Right lobe of liver (tissue), 6 donors: ENCODE measurements at regions not wholly inside any gene's neighbourhood (a gene's known extent, or its start where the extent isn't known, plus 50 kb on each side); places are given as distances from the start of the nearest gene placed in this dataset.

Source experiments
- ATAC-seq, 4 donors: fragments of 200-7000 bp; cut with Tn5 transposase; one replicate each; pipeline ENCODE4 v1.9.1; 2020; ENCODE audit warnings: mild to moderate bottlenecking in 4 of 4, moderate library complexity in 4 of 4
- DNase-seq, 3 donors: peaks; one replicate each; pipeline ENCODE4 v3.0.0-alpha.2; 2020
- H3K27ac ChIP-seq, 3 donors: fragments of 200-600 bp; one replicate each; pipeline ENCODE4 v1.8.0; 2022
- H3K27me3 ChIP-seq, 2 donors: fragments of 200-600 bp; one replicate each; pipeline ENCODE4 v1.8.0; 2022
- H3K36me3 ChIP-seq, 4 donors: fragments of 200-600 bp; sonication (generic) in 1 of 4; one replicate each; pipeline versions ENCODE4 v1.5.1 to v1.8.0; 2017 to 2022; ENCODE audit warnings: control low read depth in 1 of 4
- H3K4me1 ChIP-seq, 4 donors: fragments of 200-600 bp; sonication (generic) in 1 of 4; one replicate each; pipeline versions ENCODE4 v1.5.1 to v1.8.0; 2017 to 2022; ENCODE audit warnings: control low read depth in 1 of 4
- H3K4me3 ChIP-seq, 3 donors: fragments of 200-600 bp; one replicate each; pipeline ENCODE4 v1.8.0; 2022
- H3K9me3 ChIP-seq, 4 donors: fragments of 200-600 bp; sonication (generic) in 1 of 4; one replicate each; pipeline versions ENCODE4 v1.5.1 to v1.8.0; 2017 to 2022; ENCODE audit warnings: control low read depth in 1 of 4
- CTCF ChIP-seq, 4 donors: fragments of 200-600 bp in 3 of 4; fragments of 450-650 bp in 1 of 4; IDR thresholded peaks; one replicate each; pipeline versions ENCODE4 v1.5.1 to v1.8.0; 2016 to 2022; ENCODE audit warnings: antibody characterized with exemption in 4 of 4, mild to moderate bottlenecking in 2 of 4
- POLR2A ChIP-seq: fragments of 450-650 bp; IDR thresholded peaks from one replicate; pipeline ENCODE4 v1.6.1; 2017; ENCODE audit warnings: antibody characterized with exemption, mild to moderate bottlenecking
- WGBS: methylation state at CpG from one replicate; pipeline ENCODE4 v1.1.6; 2018; ENCODE audit warnings: low coverage, low lambda C conversion rate; ENCODE audit not compliant: insufficient coverage; ENCODE audit errors: missing lambda C conversion rate; 5-methylcytosine and 5-hydroxymethylcytosine counted together
- intact Hi-C, 2 donors: fragments of 100-400 bp; cut with DNase I; formaldehyde crosslinking; loops; one replicate each; pipeline versions ENCODE4 v1.11.2 to v1.14.1; 2022
- donor health status: DM: no; HTN: yes; CAD: no.
- donor health status: DM: no; HTN: no; CAD: no.
- donor health status: DM: no; HTN: no; CAD: no.
- donor health status: DM: no; HTN: yes; CAD: no.
- donor health status: DM: no; HTN: yes; CAD: no.

- H3K27ac ChIP-seq, result no peak overlapping the region
- H3K4me1 ChIP-seq, result no peaks in the 10 kb centered on the region
- no peak overlapping the region for H3K4me3 ChIP-seq
- no peaks in the 10 kb centered on the region for H3K9me3 ChIP-seq
- no peak for ATAC-seq
- no peaks in the 10 kb centered on the region for H3K36me3 ChIP-seq
- WGBS, result 68% methylated on average over 1 of the region's 1 CpG
- no peaks in the 10 kb centered on the region for H3K27me3 ChIP-seq
- TF ChIP-seq POLR2A (no peak), CTCF (IDR thresholded peaks at IDR 0.05) (no peak)
- no peak for DNase-seq
- intact Hi-C loops, result no loop called here
Observed at GRCh38 chr6:4320860-4321259, 185.5 kb upstream of the ECI2 start.

- H3K9me3 ChIP-seq, result no peaks in the 10 kb centered on the region
- no peaks in the 10 kb centered on the region for H3K27me3 ChIP-seq
- 27% methylated on average over 4 of the region's 4 CpGs for WGBS
- no peak overlapping the region for H3K27ac ChIP-seq
- intact Hi-C loops, result no loop called here
- H3K4me3 ChIP-seq, result no peak overlapping the region
- no peaks in the 10 kb centered on the region for H3K4me1 ChIP-seq
- ATAC-seq (peak in 1 of 4 donors; percentile 27), DNase-seq (no peak)
- TF ChIP-seq POLR2A (no peak), CTCF (IDR thresholded peaks at IDR 0.05) (no peak)
- no peaks in the 10 kb centered on the region for H3K36me3 ChIP-seq
Observed at GRCh38 chr6:4319981-4320683, 184.8 kb upstream of the ECI2 start.

GRCh38 chr6:4318321-4318720, 182.9 kb upstream of the ECI2 start:
- Histone ChIP-seq H3K27ac (no peak overlapping the region), H3K27me3 (no peaks in the 10 kb centered on the region), H3K36me3 (no peaks in the 10 kb centered on the region), H3K4me1 (no peaks in the 10 kb centered on the region), H3K9me3 (no peaks in the 10 kb centered on the region), H3K4me3 (no peak overlapping the region)
- TF ChIP-seq POLR2A (no peak), CTCF (IDR thresholded peaks at IDR 0.05) (no peak)
- DNase-seq (no peak), ATAC-seq (no peak)
- WGBS, result 66% methylated on average over 2 of the region's 2 CpGs
- intact Hi-C loops, result no loop called here

- intact Hi-C loops, result no loop called here
- H3K36me3 ChIP-seq, result no peaks in the 10 kb centered on the region
- no peaks in the 10 kb centered on the region for H3K4me1 ChIP-seq
- ATAC-seq (peak; percentile 72 to 88 (median 86)), DNase-seq (peak in 1 of 3 donors; percentile 25)
- no peaks in the 10 kb centered on the region for H3K9me3 ChIP-seq
- peak overlapping the region in 1 of 3 donors; percentile 20 for H3K27ac ChIP-seq
- H3K27me3 ChIP-seq, result no peaks in the 10 kb centered on the region
- WGBS, result 22% methylated on average over 7 of the region's 9 CpGs
- TF ChIP-seq POLR2A, result no peak
- TF ChIP-seq CTCF (IDR thresholded peaks at IDR 0.05), result no peak
- H3K4me3 ChIP-seq, result no peak overlapping the region
Observed at GRCh38 chr6:4316867-4317400, 181.6 kb upstream of the ECI2 start.
